ENCODE measurements at regions not wholly inside any gene's neighbourhood (a gene's known extent, or its start where the extent isn't known, plus 50 kb on each side); places are given as distances from the start of the nearest gene placed in this dataset.

GRCh38 chr1:234955107-234955731 is 173.4 kb downstream of the TOMM20 start:
- TF ChIP-seq CTCF (IDR thresholded peaks at IDR 0.05) (no peak), EP300 (IDR thresholded peaks at IDR 0.05) (no peak), POLR2A (IDR thresholded peaks at IDR 0.05) (no peak), POLR2AphosphoS5 (IDR thresholded peaks at IDR 0.05) (peak; percentile 39)
